Gastrocnemius medialis (tissue), 4 donors: ENCODE measurements at regions not wholly inside any gene's neighbourhood (a gene's known extent, or its start where the extent isn't known, plus 50 kb on each side); places are given as distances from the start of the nearest gene placed in this dataset.

Experiments used
- POLR2A ChIP-seq, 2 donors: fragments of 450-650 bp; IDR thresholded peaks; one replicate each; pipeline ENCODE4 v1.6.1; 2017; ENCODE audit warnings: antibody characterized with exemption in 2 of 2, mild to moderate bottlenecking in 2 of 2, moderate library complexity in 2 of 2
- TF ChIP-seq, protein P1 (sequence below), 5 experiments: fragments of 450-650 bp in 3 of 5; fragments of 200-600 bp in 2 of 5; sonication (generic) in 2 of 5; IDR thresholded peaks in 4 of 5; conservative IDR thresholded peaks in 1 of 5; 1 replicate in 4 of 5; 2 replicates in 1 of 5; pipeline ENCODE4 v1.5.1; 2016 to 2019; ENCODE audit warnings: antibody characterized with exemption in 5 of 5, mild to moderate bottlenecking in 3 of 5, moderate library complexity in 3 of 5

DNA sequence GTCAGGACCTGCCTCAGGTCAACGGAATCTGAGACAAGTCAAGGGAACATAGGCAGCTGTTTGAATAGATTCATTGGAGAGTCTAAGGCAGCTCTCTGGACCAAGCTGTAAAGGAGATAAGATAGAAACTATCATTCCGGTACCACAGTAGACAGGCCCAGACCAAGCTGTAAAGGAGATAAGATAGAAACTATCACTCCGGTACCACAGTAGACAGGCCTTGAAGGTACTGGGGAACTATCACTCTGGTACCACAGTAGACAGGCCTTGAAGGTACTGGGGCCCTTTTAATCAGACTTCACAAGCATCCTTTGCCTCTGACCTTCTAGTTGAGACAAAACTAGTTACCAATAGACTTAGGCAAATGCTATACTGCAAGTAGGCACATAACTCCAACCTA is 346.1 kb downstream of the DCDC2C start:
- TF ChIP-seq, protein P1, sequence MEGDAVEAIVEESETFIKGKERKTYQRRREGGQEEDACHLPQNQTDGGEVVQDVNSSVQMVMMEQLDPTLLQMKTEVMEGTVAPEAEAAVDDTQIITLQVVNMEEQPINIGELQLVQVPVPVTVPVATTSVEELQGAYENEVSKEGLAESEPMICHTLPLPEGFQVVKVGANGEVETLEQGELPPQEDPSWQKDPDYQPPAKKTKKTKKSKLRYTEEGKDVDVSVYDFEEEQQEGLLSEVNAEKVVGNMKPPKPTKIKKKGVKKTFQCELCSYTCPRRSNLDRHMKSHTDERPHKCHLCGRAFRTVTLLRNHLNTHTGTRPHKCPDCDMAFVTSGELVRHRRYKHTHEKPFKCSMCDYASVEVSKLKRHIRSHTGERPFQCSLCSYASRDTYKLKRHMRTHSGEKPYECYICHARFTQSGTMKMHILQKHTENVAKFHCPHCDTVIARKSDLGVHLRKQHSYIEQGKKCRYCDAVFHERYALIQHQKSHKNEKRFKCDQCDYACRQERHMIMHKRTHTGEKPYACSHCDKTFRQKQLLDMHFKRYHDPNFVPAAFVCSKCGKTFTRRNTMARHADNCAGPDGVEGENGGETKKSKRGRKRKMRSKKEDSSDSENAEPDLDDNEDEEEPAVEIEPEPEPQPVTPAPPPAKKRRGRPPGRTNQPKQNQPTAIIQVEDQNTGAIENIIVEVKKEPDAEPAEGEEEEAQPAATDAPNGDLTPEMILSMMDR (IDR thresholded peaks at IDR 0.05 in 4 of 5, conservative IDR thresholded peaks at IDR 0.05 in 1 of 5) = no peak
- TF ChIP-seq POLR2A (IDR thresholded peaks at IDR 0.05) = no peak
